ENCODE measurements at regions not wholly inside any gene's neighbourhood (a gene's known extent, or its start where the extent isn't known, plus 50 kb on each side); places are given as distances from the start of the nearest gene placed in this dataset.

GRCh38 chr3:127360647-127361046 is 72.8 kb upstream of the PRR20G start:
- no peak for DNase-seq (ENCODE audit: extremely low read depth, low read depth)
- no peak for TF ChIP-seq CTCF (IDR thresholded peaks at IDR 0.05; ENCODE audit: low read depth, low read length)

GRCh38 chr3:127358641-127359040 is 70.8 kb upstream of the PRR20G start:
- no peak for DNase-seq (ENCODE audit: extremely low read depth, low read depth)
- no peak for TF ChIP-seq CTCF (IDR thresholded peaks at IDR 0.05; ENCODE audit: low read depth, low read length)

- no peak for TF ChIP-seq CTCF (IDR thresholded peaks at IDR 0.05; ENCODE audit: low read depth, low read length)
Observed at GRCh38 chr3:127356381-127356780, 68.5 kb upstream of the PRR20G start.

GRCh38 chr3:127354761-127355160 is 66.9 kb upstream of the PRR20G start:
- no peak for TF ChIP-seq CTCF (IDR thresholded peaks at IDR 0.05; ENCODE audit: low read depth, low read length)
- DNase-seq (ENCODE audit: extremely low read depth, low read depth): no peak

More at GRCh38 chr3:127356381-127356780, 68.5 kb upstream of the PRR20G start:
- no peak for DNase-seq (ENCODE audit: extremely low read depth, low read depth)

GRCh38 chr3:127352612-127353011 is 64.8 kb upstream of the PRR20G start:
- TF ChIP-seq CTCF (IDR thresholded peaks at IDR 0.05; ENCODE audit: low read depth, low read length): no peak
- DNase-seq (ENCODE audit: extremely low read depth, low read depth): no peak

GRCh38 chr3:127351775-127352350 is 64.0 kb upstream of the PRR20G start:
- TF ChIP-seq CTCF (IDR thresholded peaks at IDR 0.05; ENCODE audit: low read depth, low read length): no peak
- DNase-seq (ENCODE audit: extremely low read depth, low read depth): no peak

GRCh38 chr3:127351321-127351720 is 63.5 kb upstream of the PRR20G start:
- TF ChIP-seq CTCF (IDR thresholded peaks at IDR 0.05; ENCODE audit: low read depth, low read length): no peak
- DNase-seq (ENCODE audit: extremely low read depth, low read depth): no peak

Measured in AG09319 (cell line).